Colonic mucosa (tissue), 4 donors: ENCODE measurements at regions not wholly inside any gene's neighbourhood (a gene's known extent, or its start where the extent isn't known, plus 50 kb on each side); places are given as distances from the start of the nearest gene placed in this dataset.

ENCODE experiments used
- DNase-seq: peaks from one replicate; pipeline ENCODE4 v3.0.0-alpha.2; 2020
- H3K27ac ChIP-seq: fragments of 200-600 bp; one replicate; pipeline ENCODE4 v1.8.0; 2021
- H3K27me3 ChIP-seq: fragments of 200-600 bp; one replicate; pipeline ENCODE4 v1.8.0; 2021
- H3K36me3 ChIP-seq: fragments of 200-600 bp; one replicate; pipeline ENCODE4 v1.8.0; 2021
- H3K4me1 ChIP-seq: fragments of 200-600 bp; one replicate; pipeline ENCODE4 v1.8.0; 2021; ENCODE audit warnings: mild to moderate bottlenecking
- H3K4me3 ChIP-seq: fragments of 200-600 bp; one replicate; pipeline ENCODE4 v1.8.0; 2021
- H3K9ac ChIP-seq, 2 donors: one replicate each; pipeline ENCODE4 v1.7.0; 2013; ENCODE audit warnings: control low read depth in 2 of 2, low read depth in 2 of 2, low read length in 2 of 2
- H3K9me3 ChIP-seq: fragments of 200-600 bp; one replicate; pipeline ENCODE4 v1.8.0; 2021
- intact Hi-C: fragments of 100-400 bp; cut with DNase I; formaldehyde crosslinking; loops from one replicate; pipeline ENCODE4 v1.14.1; 2022
- TF ChIP-seq, protein P1 (sequence below): fragments of 200-600 bp; IDR thresholded peaks from one replicate; pipeline ENCODE4 v1.8.0; 2022; ENCODE audit warnings: antibody characterized with exemption, mild to moderate bottlenecking
- donor health status: healthy.
- donor health status: DM: no; HTN: no; CAD: no.
- donor health status: DM: no; HTN: no; CAD: no.

DNA sequence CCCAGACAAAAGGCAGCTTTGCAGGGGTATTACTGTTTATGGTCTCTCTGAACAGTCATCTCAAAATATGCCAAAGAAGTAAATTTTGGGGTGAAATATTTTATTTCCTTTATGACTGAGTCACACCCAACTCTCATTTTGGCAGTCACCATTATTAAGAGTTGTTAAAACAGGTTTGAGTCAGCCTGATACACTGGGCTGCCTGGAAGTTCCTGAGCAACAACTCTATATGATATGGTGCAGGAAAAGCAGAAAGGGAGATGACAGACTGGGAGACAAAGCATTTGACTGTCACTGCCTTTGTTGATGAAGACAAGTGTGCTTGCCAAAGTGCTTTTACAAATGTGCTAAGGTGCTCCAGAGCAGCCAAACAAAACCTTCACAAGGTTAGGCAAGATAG lies 1263.5 kb downstream of the PCDH7 start:
- H3K9ac ChIP-seq: no peak overlapping the region
- H3K27ac ChIP-seq: no peak overlapping the region
- no peaks in the 10 kb centered on the region for H3K9me3 ChIP-seq
- H3K36me3 ChIP-seq: no peaks in the 10 kb centered on the region
- DNase-seq: no peak
- H3K4me3 ChIP-seq: no peak overlapping the region
- H3K4me1 ChIP-seq: no peaks in the 10 kb centered on the region
- no peaks in the 10 kb centered on the region for H3K27me3 ChIP-seq
- intact Hi-C loops: no loop called here
- TF ChIP-seq, protein P1, sequence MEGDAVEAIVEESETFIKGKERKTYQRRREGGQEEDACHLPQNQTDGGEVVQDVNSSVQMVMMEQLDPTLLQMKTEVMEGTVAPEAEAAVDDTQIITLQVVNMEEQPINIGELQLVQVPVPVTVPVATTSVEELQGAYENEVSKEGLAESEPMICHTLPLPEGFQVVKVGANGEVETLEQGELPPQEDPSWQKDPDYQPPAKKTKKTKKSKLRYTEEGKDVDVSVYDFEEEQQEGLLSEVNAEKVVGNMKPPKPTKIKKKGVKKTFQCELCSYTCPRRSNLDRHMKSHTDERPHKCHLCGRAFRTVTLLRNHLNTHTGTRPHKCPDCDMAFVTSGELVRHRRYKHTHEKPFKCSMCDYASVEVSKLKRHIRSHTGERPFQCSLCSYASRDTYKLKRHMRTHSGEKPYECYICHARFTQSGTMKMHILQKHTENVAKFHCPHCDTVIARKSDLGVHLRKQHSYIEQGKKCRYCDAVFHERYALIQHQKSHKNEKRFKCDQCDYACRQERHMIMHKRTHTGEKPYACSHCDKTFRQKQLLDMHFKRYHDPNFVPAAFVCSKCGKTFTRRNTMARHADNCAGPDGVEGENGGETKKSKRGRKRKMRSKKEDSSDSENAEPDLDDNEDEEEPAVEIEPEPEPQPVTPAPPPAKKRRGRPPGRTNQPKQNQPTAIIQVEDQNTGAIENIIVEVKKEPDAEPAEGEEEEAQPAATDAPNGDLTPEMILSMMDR: no peak

DNA sequence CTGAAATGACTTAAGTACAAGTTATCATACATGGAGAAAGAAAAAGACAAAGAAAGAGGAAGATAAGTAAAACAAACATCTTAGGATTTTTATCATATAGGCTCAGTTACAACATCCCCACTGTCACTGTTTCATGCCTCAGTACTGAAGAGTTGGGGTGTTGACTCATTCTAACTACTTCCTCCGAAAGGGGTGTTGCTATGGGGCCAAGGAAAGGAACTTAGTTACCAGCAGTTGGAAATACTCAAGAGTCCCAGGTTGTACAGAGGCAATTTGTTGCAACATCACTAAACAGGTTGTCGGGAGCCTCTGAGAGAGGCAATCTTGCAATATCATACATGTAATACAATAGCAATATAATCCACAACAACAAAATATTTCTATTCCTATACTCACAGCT lies 1264.7 kb downstream of the PCDH7 start:
- no peaks in the 10 kb centered on the region for H3K27me3 ChIP-seq
- intact Hi-C loops: no loop called here
- H3K27ac ChIP-seq: no peak overlapping the region
- H3K9me3 ChIP-seq: no peaks in the 10 kb centered on the region
- no peak overlapping the region for H3K4me3 ChIP-seq
- TF ChIP-seq, protein P1: no peak
- no peaks in the 10 kb centered on the region for H3K4me1 ChIP-seq
- DNase-seq: no peak
- no peak overlapping the region for H3K9ac ChIP-seq
- no peaks in the 10 kb centered on the region for H3K36me3 ChIP-seq

DNA sequence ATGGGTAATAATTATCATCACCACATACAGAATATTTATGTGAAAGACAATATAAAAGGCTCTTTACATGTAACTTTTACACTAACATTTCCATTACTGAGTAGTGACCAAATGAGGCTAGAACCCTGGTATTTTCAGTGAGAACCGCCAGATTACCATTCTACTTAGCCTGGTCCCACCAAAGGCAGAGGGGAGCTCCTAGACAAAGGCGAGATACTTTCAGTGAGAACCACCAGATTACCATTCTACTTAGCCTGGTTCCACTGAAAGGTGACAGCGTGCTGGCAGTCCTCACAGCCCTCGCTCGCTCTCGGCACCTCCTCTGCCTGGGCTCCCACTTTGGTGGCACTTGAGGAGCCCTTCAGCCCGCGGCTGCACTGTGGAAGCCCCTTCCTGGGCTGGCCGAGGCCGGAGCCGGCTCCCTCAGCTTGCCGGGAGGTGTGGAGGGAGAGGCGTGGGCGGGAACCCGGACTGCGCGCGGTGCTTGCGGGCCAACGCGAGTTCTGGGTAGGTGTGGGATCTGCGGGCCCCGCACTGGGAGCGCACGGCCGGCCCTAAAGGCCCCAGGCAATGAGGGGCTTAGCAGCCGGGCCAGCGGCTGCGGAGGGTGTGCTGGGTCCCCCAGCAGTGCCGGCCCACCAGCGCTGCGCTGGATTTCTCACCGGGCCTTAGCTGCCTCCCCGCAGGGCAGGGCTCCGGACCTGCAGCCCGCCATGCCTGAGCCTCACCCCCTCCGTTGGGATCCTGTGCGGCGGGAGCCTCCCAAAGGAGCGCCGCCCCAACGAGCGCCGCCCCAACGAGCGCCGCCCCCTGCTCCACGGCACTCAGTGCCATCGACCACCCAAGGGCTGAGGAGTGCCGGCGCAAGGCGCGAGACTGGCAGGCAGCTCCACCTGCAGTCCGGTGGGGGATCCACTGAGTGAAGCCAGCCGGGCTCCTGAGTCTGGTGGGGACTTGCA lies 1276.1 kb downstream of the PCDH7 start:
- no peak for DNase-seq
- intact Hi-C loops: no loop called here
- Histone ChIP-seq H3K36me3 (no peaks in the 10 kb centered on the region), H3K27ac (no peak overlapping the region), H3K27me3 (no peaks in the 10 kb centered on the region), H3K9me3 (no peaks in the 10 kb centered on the region), H3K4me1 (no peaks in the 10 kb centered on the region), H3K9ac (no peak overlapping the region), H3K4me3 (no peak overlapping the region)
- TF ChIP-seq, protein P1: no peak

DNA sequence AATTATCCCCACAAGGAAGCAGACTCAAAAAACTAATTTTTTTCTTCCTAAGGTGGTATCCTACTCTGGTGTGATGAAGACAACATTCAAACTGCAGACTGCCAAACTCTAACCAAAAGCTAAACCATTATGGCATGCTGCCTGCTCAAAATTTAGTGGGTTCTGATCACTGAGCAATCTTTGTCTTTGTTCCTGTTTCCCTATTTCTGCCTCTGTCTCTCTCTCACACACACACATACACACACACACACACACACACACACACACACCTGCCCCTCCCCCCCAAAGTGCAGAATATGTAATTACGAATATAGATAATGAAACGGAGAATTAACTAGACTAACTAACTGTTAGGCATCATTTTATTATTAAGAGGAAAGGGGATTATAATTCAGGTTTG lies 1278.6 kb downstream of the PCDH7 start:
- TF ChIP-seq, protein P1: no peak
- Histone ChIP-seq H3K36me3 (no peaks in the 10 kb centered on the region), H3K27me3 (no peaks in the 10 kb centered on the region), H3K4me3 (no peak overlapping the region), H3K27ac (no peak overlapping the region), H3K9ac (no peak overlapping the region), H3K9me3 (no peaks in the 10 kb centered on the region), H3K4me1 (no peaks in the 10 kb centered on the region)
- intact Hi-C loops: no loop called here
- no peak for DNase-seq

DNA sequence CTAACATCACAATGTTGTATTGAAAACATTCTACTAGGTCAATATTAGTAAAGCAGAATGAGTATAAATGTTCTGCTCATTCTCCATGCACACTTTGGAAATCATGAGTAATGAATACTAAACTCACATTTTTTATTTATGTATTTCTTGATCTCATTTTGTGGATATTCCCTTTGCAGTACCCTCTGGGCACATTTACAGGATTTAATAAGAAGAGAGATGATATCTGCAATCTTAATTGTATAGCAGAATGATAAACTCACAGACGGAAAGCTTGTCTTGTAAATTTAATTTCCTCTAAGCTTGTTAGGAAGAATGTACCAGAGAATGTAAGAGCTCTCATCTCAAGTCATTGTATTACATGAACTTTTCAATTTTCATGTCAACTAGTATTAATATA lies 1279.7 kb downstream of the PCDH7 start:
- Histone ChIP-seq H3K27me3 (no peaks in the 10 kb centered on the region), H3K9me3 (no peaks in the 10 kb centered on the region), H3K36me3 (no peaks in the 10 kb centered on the region), H3K4me1 (no peaks in the 10 kb centered on the region), H3K27ac (no peak overlapping the region), H3K9ac (no peak overlapping the region), H3K4me3 (no peak overlapping the region)
- TF ChIP-seq, protein P1: no peak
- DNase-seq: no peak
- intact Hi-C loops: no loop called here
